PFSK-1 (cell line): ENCODE measurements at regions not wholly inside any gene's neighbourhood (a gene's known extent, or its start where the extent isn't known, plus 50 kb on each side); places are given as distances from the start of the nearest gene placed in this dataset.

Source experiments
- FOXP2 ChIP-seq: optimal IDR thresholded peaks from 2 replicates; pipeline ENCODE3; 2011; ENCODE audit warnings: borderline replicate concordance, control low read depth, inconsistent platforms; ENCODE audit not compliant: insufficient read depth; ENCODE audit errors: extremely low read length, extremely low read depth
- POLR2AphosphoS5 ChIP-seq: IDR thresholded peaks from 2 replicates; pipeline ENCODE4 v1.6.1; 2012; ENCODE audit warnings: low read depth, mild to moderate bottlenecking, control low read depth, low read length, moderate library complexity
- REST ChIP-seq, 2 experiments: IDR thresholded peaks; 2 replicates each; pipeline versions ENCODE4 v1.6.1 to v1.8.0; 2011 to 2012; ENCODE audit warnings: low read depth in 2 of 2, low read length in 2 of 2, control low read depth in 1 of 2, inconsistent platforms in 1 of 2, mild to moderate bottlenecking in 1 of 2, moderate library complexity in 1 of 2; ENCODE audit not compliant: insufficient read depth in 1 of 2
- SIN3A ChIP-seq: IDR thresholded peaks from 2 replicates; pipeline ENCODE4 v1.6.1; 2012; ENCODE audit warnings: mild to moderate bottlenecking, low read length, moderate library complexity, borderline replicate concordance; ENCODE audit not compliant: insufficient read depth
- TAF1 ChIP-seq: IDR thresholded peaks from 2 replicates; pipeline ENCODE4 v1.6.1; 2012; ENCODE audit warnings: low read length, control low read depth, borderline replicate concordance; ENCODE audit not compliant: insufficient read depth

- no peak for TF ChIP-seq TAF1
Measured at GRCh38 chr9:28707616-28708015, 1134.3 kb upstream of the C9orf72 start.

- TF ChIP-seq FOXP2 (no peak), POLR2AphosphoS5 (no peak), TAF1 (no peak), REST (IDR thresholded peaks at IDR 0.05; ENCODE audit: insufficient read depth in 1 of 2, low read depth in 2 of 2, low read length in 2 of 2) (no peak), SIN3A (no peak)
Measured at GRCh38 chr9:28714188-28714587, 1140.9 kb upstream of the C9orf72 start.

- no peak for TF ChIP-seq TAF1
- no peak for TF ChIP-seq FOXP2
- TF ChIP-seq REST (IDR thresholded peaks at IDR 0.05; ENCODE audit: insufficient read depth in 1 of 2, low read depth in 2 of 2, low read length in 2 of 2) = no peak
- no peak for TF ChIP-seq SIN3A
- TF ChIP-seq POLR2AphosphoS5 = no peak
Measured at GRCh38 chr9:28718226-28718625, 1144.9 kb upstream of the C9orf72 start.

GRCh38 chr9:28720746-28721145 is 1147.5 kb upstream of the C9orf72 start:
- TF ChIP-seq FOXP2 (no peak), POLR2AphosphoS5 (no peak), REST (IDR thresholded peaks at IDR 0.05; ENCODE audit: insufficient read depth in 1 of 2, low read depth in 2 of 2, low read length in 2 of 2) (no peak), SIN3A (no peak), TAF1 (no peak)

- TF ChIP-seq REST (IDR thresholded peaks at IDR 0.05; ENCODE audit: insufficient read depth in 1 of 2, low read depth in 2 of 2, low read length in 2 of 2) (no peak), TAF1 (no peak), POLR2AphosphoS5 (no peak), SIN3A (no peak), FOXP2 (no peak)
Measured at GRCh38 chr9:28730111-28730510, 1156.8 kb upstream of the C9orf72 start.
